ENCODE measurements at regions not wholly inside any gene's neighbourhood (a gene's known extent, or its start where the extent isn't known, plus 50 kb on each side); places are given as distances from the start of the nearest gene placed in this dataset.

- no peak for TF ChIP-seq ZSCAN5A (tag by site-specific recombination; IDR thresholded peaks at IDR 0.05)
- TF ChIP-seq PRDM2 (tag by site-specific recombination; IDR thresholded peaks at IDR 0.05; ENCODE audit: borderline replicate concordance) = no peak
- no peak for TF ChIP-seq ZNF26 (tag by site-specific recombination; IDR thresholded peaks at IDR 0.05)
- TF ChIP-seq PATZ1 (tag by site-specific recombination; IDR thresholded peaks at IDR 0.05) = no peak
- TF ChIP-seq ELK4 (IDR thresholded peaks at IDR 0.05; ENCODE audit: borderline replicate concordance, low read depth, low read length) = no peak
- TF ChIP-seq ZNF610 (tag by site-specific recombination; IDR thresholded peaks at IDR 0.05; ENCODE audit: borderline replicate concordance) = no peak
- TF ChIP-seq ZNF112 (tag by site-specific recombination; IDR thresholded peaks at IDR 0.05) = no peak
- TF ChIP-seq ZNF521 (tag by site-specific recombination; IDR thresholded peaks at IDR 0.05) = no peak
- TF ChIP-seq ZBTB6 (tag by site-specific recombination; IDR thresholded peaks at IDR 0.05) = no peak
- TF ChIP-seq ZNF280D (tag by site-specific recombination; IDR thresholded peaks at IDR 0.05) = 0 out of 2 replicates have a peak, but pooled peaks have one; percentile 39
- TF ChIP-seq ZNF549 (tag by site-specific recombination; IDR thresholded peaks at IDR 0.05) = no peak
- TF ChIP-seq ZNF76 (tag by site-specific recombination; IDR thresholded peaks at IDR 0.05; ENCODE audit: borderline replicate concordance, low read depth) = no peak
- no peak for TF ChIP-seq ZNF785 (tag by site-specific recombination; IDR thresholded peaks at IDR 0.05)
Observed at GRCh38 chr1:234865171-234866006, 255.4 kb upstream of the IRF2BP2 start (continued).

Measured in HEK293 (cell line).